Keratinocyte (primary cell): ENCODE measurements at regions not wholly inside any gene's neighbourhood (a gene's known extent, or its start where the extent isn't known, plus 50 kb on each side); places are given as distances from the start of the nearest gene placed in this dataset.
A peak's percentile ranks its signal among the peaks of the same experiment; 100 is the strongest.

Source experiments
- DNase-seq: peaks from one replicate; pipeline ENCODE4 v3.0.0-alpha.2; 2011; ENCODE audit warnings: low read depth, missing footprints, low spot score
- FAIRE-seq: peaks from 2 replicates; lab custom pipeline; 2011; peaks lifted over from hg19 to GRCh38; lab: Jason Lieb, UNC
- H2AFZ ChIP-seq: 2 replicates; pipeline ENCODE4 v1.6.0; 2012; ENCODE audit warnings: low read length, control low read depth, inconsistent platforms; ENCODE audit not compliant: control insufficient read depth
- H3K27ac ChIP-seq: 2 replicates; pipeline ENCODE4 v1.5.1; 2011; ENCODE audit warnings: low read length; ENCODE audit not compliant: control insufficient read depth, insufficient read depth
- H3K27me3 ChIP-seq: 3 replicates; pipeline ENCODE4 v1.6.0; 2011; ENCODE audit warnings: low read length; ENCODE audit not compliant: control insufficient read depth, insufficient read depth; ENCODE audit errors: extremely low read depth
- H3K36me3 ChIP-seq, 2 experiments: 2 replicates in 1 of 2; 3 replicates in 1 of 2; pipeline ENCODE4 v1.5.1; 2011; ENCODE audit warnings: low read length in 2 of 2, mild to moderate bottlenecking in 1 of 2; ENCODE audit not compliant: control insufficient read depth in 2 of 2, insufficient read depth in 2 of 2; ENCODE audit errors: extremely low read depth in 1 of 2
- H3K4me1 ChIP-seq: 3 replicates; pipeline ENCODE4 v1.5.1; 2011; ENCODE audit warnings: low read length; ENCODE audit not compliant: control insufficient read depth, insufficient read depth; ENCODE audit errors: extremely low read depth
- H3K4me2 ChIP-seq: 3 replicates; pipeline ENCODE4 v1.6.0; 2011; ENCODE audit warnings: low read depth, low read length; ENCODE audit not compliant: control insufficient read depth, insufficient read depth; ENCODE audit errors: extremely low read depth
- H3K4me3 ChIP-seq, 3 experiments: fragments of 200-600 bp in 1 of 3; sonication (generic) in 1 of 3; 2 replicates in 2 of 3; 3 replicates in 1 of 3; pipeline ENCODE4 v1.5.1; 2011 to 2016; ENCODE audit warnings: low read length in 3 of 3, mild to moderate bottlenecking in 3 of 3, control low read depth in 2 of 3, inconsistent platforms in 1 of 3, low read depth in 1 of 3, mixed read lengths in 1 of 3, mixed run types in 1 of 3, moderate library complexity in 1 of 3; ENCODE audit not compliant: control insufficient read depth in 2 of 3, insufficient read depth in 2 of 3; ENCODE audit errors: extremely low read depth in 1 of 3
- H3K79me2 ChIP-seq: 2 replicates; pipeline ENCODE4 v1.6.0; 2012; ENCODE audit warnings: low read length; ENCODE audit not compliant: control insufficient read depth, insufficient read depth
- H3K9ac ChIP-seq: 3 replicates; pipeline ENCODE4 v1.6.0; 2011; ENCODE audit warnings: low read length; ENCODE audit not compliant: control insufficient read depth, insufficient read depth; ENCODE audit errors: extremely low read depth
- H3K9me1 ChIP-seq: 3 replicates; pipeline ENCODE4 v1.6.0; 2011; ENCODE audit warnings: low read length; ENCODE audit not compliant: control insufficient read depth, insufficient read depth; ENCODE audit errors: extremely low read depth
- H3K9me3 ChIP-seq: 2 replicates; pipeline ENCODE4 v1.5.1; 2012; ENCODE audit warnings: low read depth, low read length; ENCODE audit not compliant: control insufficient read depth
- H4K20me1 ChIP-seq: 3 replicates; pipeline ENCODE4 v1.6.0; 2011; ENCODE audit warnings: low read length; ENCODE audit not compliant: control insufficient read depth, insufficient read depth; ENCODE audit errors: extremely low read depth
- EZH2 ChIP-seq: IDR thresholded peaks from one replicate; pipeline ENCODE4 v1.6.1; 2012; ENCODE audit warnings: inconsistent platforms, mild to moderate bottlenecking, low read length, moderate library complexity
- dilution Hi-C: fragments of 300-500 bp; cut with MboI; formaldehyde crosslinking; loops from one replicate; pipeline ENCODE4 v1.7.0; 2020; ENCODE audit warnings: low sequenced_read_pairs; ENCODE audit not compliant: extremely low pct_ligation_motif_present
- TF ChIP-seq, protein P1 (sequence below), 3 experiments: IDR thresholded peaks in 1 of 3; conservative IDR thresholded peaks in 1 of 3; optimal IDR thresholded peaks in 1 of 3; 2 replicates in 2 of 3; 3 replicates in 1 of 3; pipeline versions ENCODE3 to v1.5.1; 2011; ENCODE audit warnings: low read length in 3 of 3, mild to moderate bottlenecking in 3 of 3, moderate library complexity in 2 of 3, control low read depth in 1 of 3, inconsistent platforms in 1 of 3; ENCODE audit not compliant: insufficient read depth in 2 of 3; ENCODE audit errors: extremely low read depth in 1 of 3

DNA sequence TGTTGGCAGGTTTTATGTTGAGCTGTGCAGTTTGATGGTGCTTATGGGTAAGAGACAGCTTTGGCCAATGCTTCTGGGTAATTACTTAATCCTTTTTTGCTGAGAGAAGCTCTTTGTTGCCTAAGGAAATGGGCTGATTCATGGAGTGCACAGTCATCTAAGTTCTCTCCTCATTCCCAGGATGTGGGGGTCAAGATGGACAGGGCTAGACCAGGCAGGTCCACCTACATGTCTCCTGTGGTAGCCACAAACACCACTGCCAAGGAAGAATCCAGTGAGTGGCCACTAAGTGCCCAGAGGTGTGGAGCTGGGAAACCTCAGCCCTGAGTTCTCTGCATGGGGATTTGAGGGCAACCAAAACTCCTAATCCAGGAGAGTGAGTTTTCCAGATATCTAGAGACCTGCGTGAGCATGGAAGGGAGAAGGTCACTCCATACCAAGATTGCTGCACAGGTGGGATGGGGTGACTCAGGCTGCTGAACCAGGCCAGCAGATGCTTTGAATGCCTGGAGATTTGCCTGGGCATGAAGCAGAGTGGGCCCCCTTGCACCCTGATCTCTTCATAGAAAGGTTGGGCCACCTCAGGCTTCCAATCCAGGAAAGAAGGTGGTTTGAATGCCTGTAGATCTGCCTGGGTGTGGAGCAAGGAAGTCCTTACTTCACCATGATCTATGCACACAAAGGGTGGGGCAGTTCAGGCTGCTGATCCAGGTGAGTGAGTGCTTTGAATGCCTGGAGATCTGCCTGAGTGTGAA, 234.8 kb upstream of the GNPDA2 start:
- Histone ChIP-seq H3K36me3 (no peaks in the 10 kb centered on the region), H3K79me2 (no peaks in the 10 kb centered on the region), H3K9ac (no peak overlapping the region), H3K9me3 (no peaks in the 10 kb centered on the region), H3K9me1 (no peaks in the 10 kb centered on the region), H3K27me3 (no peaks in the 10 kb centered on the region), H4K20me1 (no peaks in the 10 kb centered on the region), H3K4me2 (no peak overlapping the region), H3K4me3 (no peak overlapping the region), H2AFZ (no peak overlapping the region), H3K4me1 (no peaks in the 10 kb centered on the region), H3K27ac (peak overlapping the region; percentile 20)
- dilution Hi-C loops: no loop called here
- FAIRE-seq: no peak
- TF ChIP-seq, protein P1, sequence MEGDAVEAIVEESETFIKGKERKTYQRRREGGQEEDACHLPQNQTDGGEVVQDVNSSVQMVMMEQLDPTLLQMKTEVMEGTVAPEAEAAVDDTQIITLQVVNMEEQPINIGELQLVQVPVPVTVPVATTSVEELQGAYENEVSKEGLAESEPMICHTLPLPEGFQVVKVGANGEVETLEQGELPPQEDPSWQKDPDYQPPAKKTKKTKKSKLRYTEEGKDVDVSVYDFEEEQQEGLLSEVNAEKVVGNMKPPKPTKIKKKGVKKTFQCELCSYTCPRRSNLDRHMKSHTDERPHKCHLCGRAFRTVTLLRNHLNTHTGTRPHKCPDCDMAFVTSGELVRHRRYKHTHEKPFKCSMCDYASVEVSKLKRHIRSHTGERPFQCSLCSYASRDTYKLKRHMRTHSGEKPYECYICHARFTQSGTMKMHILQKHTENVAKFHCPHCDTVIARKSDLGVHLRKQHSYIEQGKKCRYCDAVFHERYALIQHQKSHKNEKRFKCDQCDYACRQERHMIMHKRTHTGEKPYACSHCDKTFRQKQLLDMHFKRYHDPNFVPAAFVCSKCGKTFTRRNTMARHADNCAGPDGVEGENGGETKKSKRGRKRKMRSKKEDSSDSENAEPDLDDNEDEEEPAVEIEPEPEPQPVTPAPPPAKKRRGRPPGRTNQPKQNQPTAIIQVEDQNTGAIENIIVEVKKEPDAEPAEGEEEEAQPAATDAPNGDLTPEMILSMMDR (optimal IDR thresholded peaks at IDR 0.05 in 1 of 3, IDR thresholded peaks at IDR 0.05 in 1 of 3, conservative IDR thresholded peaks at IDR 0.05 in 1 of 3; ENCODE audit: extremely low read depth in 1 of 3, insufficient read depth in 2 of 3, low read length in 3 of 3): no peak
- no peak for TF ChIP-seq EZH2
- no peak for DNase-seq

DNA sequence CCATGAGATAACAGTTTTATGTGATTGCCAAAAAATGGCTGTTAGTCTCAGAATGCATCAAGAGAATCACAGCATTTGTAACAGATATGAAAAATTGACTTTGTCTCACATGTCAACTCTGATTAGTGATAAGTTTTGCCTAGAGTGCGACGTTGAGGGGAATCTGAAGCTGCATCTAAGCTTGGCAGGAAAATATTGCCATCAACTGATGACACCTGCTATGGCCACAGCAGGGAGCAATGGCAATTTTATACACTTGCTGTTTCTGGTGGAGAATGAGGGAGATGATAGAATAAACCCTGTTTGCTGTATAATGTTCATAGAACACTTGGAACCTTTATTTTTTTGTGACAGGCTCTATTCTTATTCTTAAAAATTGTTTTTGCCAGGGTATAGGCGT, 205.4 kb upstream of the GNPDA2 start:
- Histone ChIP-seq H3K9ac (no peak overlapping the region), H3K4me1 (no peaks in the 10 kb centered on the region), H3K79me2 (no peaks in the 10 kb centered on the region), H4K20me1 (no peaks in the 10 kb centered on the region), H3K4me3 (no peak overlapping the region), H3K9me1 (no peaks in the 10 kb centered on the region), H3K36me3 (no peaks in the 10 kb centered on the region), H3K27ac (no peak overlapping the region), H3K27me3 (no peaks in the 10 kb centered on the region), H3K9me3 (no peaks in the 10 kb centered on the region), H2AFZ (no peak overlapping the region), H3K4me2 (no peak overlapping the region)
- dilution Hi-C loops: no loop called here
- TF ChIP-seq, protein P1 (optimal IDR thresholded peaks at IDR 0.05 in 1 of 3, IDR thresholded peaks at IDR 0.05 in 1 of 3, conservative IDR thresholded peaks at IDR 0.05 in 1 of 3; ENCODE audit: extremely low read depth in 1 of 3, insufficient read depth in 2 of 3, low read length in 3 of 3): no peak
- no peak for TF ChIP-seq EZH2
- DNase-seq: no peak
- FAIRE-seq: no peak
